ENCODE measurements at regions not wholly inside any gene's neighbourhood (a gene's known extent, or its start where the extent isn't known, plus 50 kb on each side); places are given as distances from the start of the nearest gene placed in this dataset.

- no peaks in the 10 kb centered on the region for H3K4me1 Mint-ChIP-seq (ENCODE audit: low read depth)
- H3K27ac Mint-ChIP-seq: no peak overlapping the region
- H3K9me3 Mint-ChIP-seq: no peaks in the 10 kb centered on the region
- no peak for DNase-seq
- H3K4me3 Mint-ChIP-seq: no peak overlapping the region
- peaks cover 17% of the 10 kb centered on the region for H3K27me3 Mint-ChIP-seq (ENCODE audit: insufficient read depth)
- TF ChIP-seq, protein P1, sequence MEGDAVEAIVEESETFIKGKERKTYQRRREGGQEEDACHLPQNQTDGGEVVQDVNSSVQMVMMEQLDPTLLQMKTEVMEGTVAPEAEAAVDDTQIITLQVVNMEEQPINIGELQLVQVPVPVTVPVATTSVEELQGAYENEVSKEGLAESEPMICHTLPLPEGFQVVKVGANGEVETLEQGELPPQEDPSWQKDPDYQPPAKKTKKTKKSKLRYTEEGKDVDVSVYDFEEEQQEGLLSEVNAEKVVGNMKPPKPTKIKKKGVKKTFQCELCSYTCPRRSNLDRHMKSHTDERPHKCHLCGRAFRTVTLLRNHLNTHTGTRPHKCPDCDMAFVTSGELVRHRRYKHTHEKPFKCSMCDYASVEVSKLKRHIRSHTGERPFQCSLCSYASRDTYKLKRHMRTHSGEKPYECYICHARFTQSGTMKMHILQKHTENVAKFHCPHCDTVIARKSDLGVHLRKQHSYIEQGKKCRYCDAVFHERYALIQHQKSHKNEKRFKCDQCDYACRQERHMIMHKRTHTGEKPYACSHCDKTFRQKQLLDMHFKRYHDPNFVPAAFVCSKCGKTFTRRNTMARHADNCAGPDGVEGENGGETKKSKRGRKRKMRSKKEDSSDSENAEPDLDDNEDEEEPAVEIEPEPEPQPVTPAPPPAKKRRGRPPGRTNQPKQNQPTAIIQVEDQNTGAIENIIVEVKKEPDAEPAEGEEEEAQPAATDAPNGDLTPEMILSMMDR (IDR thresholded peaks at IDR 0.05): no peak
- no peaks in the 10 kb centered on the region for H3K36me3 Mint-ChIP-seq (ENCODE audit: low read depth)
Measured at GRCh38 chr2:240290432-240291336, 144.8 kb upstream of the GPC1 start.

- H3K27me3 Mint-ChIP-seq (ENCODE audit: insufficient read depth): peaks cover 15% of the 10 kb centered on the region
- H3K9me3 Mint-ChIP-seq: no peaks in the 10 kb centered on the region
Measured at GRCh38 chr2:240291337-240292034, 144.0 kb upstream of the GPC1 start.

DNA sequence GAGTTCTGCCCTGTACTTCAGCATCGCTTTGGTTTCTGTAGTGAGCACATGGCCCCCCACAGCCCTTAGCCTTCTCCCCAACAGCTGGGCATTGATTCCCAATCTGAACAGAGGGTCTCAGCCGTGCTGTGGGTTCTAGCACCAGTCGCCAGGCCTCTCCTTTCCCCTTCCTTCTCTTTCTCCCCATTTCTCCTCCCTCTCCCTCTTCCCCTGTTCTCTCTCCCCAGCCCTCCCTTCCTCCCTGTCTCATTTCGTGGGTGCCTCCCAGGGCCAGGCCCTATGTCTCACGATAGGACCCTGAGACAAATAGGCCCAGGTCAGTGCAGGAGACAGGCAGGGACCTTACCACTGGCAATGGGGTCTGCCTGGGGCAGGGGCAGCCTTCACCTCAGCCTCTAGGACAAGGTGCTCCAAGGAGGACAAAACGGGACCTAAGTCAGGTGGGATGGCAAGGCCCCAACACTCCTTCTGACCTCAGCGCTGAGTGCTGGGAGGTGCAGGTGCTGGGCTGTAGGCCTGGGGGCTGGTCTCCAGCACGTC, 143.4 kb upstream of the GPC1 start:
- DNase-seq: no peak
- Mint-ChIP-seq H3K27me3 (ENCODE audit: insufficient read depth) (peaks cover 12% of the 10 kb centered on the region), H3K9me3 (no peaks in the 10 kb centered on the region), H3K4me3 (no peak overlapping the region), H3K36me3 (ENCODE audit: low read depth) (no peaks in the 10 kb centered on the region), H3K4me1 (ENCODE audit: low read depth) (no peaks in the 10 kb centered on the region), H3K27ac (no peak overlapping the region)
- TF ChIP-seq, protein P1 (IDR thresholded peaks at IDR 0.05): no peak

More at GRCh38 chr2:240291337-240292034, 144.0 kb upstream of the GPC1 start:
- no peak overlapping the region for H3K4me3 Mint-ChIP-seq
- TF ChIP-seq, protein P1 (IDR thresholded peaks at IDR 0.05): no peak
- H3K36me3 Mint-ChIP-seq (ENCODE audit: low read depth): no peaks in the 10 kb centered on the region
- no peak for DNase-seq
- H3K27ac Mint-ChIP-seq: no peak overlapping the region
- no peaks in the 10 kb centered on the region for H3K4me1 Mint-ChIP-seq (ENCODE audit: low read depth)

- Mint-ChIP-seq H3K4me3 (no peak overlapping the region), H3K27ac (no peak overlapping the region), H3K36me3 (ENCODE audit: low read depth) (no peaks in the 10 kb centered on the region), H3K27me3 (ENCODE audit: insufficient read depth) (peaks cover 11% of the 10 kb centered on the region), H3K9me3 (no peaks in the 10 kb centered on the region), H3K4me1 (ENCODE audit: low read depth) (no peaks in the 10 kb centered on the region)
- TF ChIP-seq, protein P1 (IDR thresholded peaks at IDR 0.05): no peak
- DNase-seq: no peak
Measured at GRCh38 chr2:240292619-240293525, 142.6 kb upstream of the GPC1 start.
